ENCODE measurements at regions not wholly inside any gene's neighbourhood (a gene's known extent, or its start where the extent isn't known, plus 50 kb on each side); places are given as distances from the start of the nearest gene placed in this dataset.
"Not testable (repeated sequence)": the region's sequence is repeated elsewhere in the genome, so short reads cannot be mapped to it uniquely, and the experiment has no call there.

DNA sequence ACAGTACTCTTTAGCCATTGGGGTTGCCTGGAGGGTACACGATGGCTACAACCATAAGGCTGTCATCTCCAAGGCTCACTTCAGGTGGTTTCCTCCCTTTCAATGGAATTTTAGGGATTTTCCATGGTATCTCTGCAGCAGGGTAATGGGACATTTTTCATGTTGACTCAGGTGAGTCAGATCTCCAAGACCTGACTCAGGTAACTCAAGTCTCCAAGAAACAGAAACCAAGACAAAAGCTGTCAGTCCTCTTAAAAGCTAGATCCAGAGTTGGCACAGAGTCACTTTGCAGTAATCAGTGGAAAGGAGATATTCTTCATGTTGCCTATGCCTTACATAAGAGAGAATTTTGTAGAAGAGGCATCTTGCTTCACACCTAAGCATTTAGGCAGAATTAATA, 375.8 kb upstream of the ARPP21 start:
- DNase-seq, result no peak

DNA sequence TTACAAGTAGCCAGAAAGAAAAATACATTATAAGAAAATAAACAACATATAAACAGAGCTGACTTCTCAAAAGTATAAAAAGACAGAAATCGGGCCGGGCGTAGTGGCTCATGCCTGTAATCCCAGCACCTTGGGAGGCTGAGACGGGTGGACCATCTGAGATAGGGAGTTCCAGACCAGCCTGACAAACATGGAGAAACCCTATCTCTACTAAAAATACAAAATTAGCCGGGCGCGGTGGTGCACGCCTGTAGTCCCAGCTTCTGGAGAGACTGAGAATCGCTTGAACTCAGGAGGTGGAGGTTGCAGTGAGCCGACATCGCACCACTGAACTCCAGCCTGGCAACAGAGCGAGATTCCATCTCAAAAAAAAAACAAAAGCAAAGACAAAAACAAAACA, 373.3 kb upstream of the ARPP21 start:
- not testable (repeated sequence) for DNase-seq

DNA sequence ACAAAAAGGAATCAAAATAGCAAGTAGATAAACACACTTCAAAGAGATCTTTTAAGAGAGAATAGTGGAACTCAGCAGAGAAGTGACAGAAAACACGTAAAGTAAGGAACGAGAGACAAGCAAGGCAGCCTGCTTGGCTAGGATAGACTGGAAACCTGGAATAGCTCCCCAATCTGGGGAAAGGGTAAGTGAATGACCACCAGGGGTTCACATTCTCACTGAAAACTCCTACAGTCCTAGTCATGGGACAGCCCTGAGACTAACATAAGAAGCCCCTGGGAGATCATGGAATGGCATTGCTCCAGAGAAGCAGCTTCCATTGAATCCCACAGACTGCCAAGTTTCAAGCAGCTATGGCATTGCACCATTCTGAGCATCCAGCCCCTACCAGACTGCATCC, 363.6 kb upstream of the ARPP21 start:
- DNase-seq, result no peak

DNA sequence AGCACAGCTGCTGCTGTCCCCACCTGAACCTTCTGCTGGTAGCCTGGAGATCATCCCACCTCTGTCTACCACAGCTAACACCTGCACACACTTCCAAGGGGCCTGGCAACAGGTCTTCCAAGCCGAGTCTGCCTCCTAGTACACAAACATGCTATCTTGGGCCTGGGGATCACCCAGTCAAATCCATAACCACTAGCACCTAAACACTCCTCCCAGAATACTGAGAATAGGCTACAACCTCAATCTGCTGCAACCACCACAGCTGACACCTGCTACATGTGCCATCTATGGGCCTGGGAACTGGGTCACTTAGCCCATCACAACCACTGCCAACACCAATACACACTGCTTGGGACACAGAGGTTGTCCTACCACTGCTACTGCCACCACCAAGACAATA, 362.8 kb upstream of the ARPP21 start:
- no peak for DNase-seq

DNA sequence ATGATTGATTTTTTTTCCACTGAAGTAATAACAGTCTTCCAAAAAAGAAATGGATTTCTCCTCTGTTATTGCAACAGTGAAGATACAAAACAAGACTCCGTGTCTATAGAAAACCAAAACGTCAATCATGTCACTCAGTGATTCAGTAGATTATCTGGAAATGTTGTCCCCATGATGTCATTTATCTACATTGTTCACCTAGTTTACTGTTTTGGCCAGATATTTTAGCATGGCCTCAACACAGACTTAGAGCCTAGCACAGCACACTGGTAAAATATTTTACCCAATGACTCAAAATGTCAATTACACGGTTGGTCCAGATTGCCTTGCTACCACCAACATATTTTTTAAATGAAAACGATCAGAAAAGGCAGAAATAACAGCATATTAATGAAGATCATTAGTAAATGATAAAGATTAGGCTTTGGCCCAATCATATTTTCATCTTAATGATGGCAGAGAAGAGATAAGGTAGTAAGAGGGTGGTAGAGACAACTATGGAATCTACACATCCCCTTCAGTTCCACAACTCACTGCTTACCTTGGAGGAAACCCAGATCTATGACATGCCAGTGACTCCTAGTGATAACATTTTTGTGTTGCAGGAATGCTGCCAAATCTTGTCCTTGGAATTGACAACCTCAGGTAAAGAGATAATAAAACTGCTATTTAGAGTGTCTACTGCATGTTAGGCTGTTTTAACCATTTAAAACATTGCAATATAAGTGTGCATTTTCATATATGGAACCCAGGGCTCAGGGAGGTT, 347.7 kb upstream of the ARPP21 start:
- DNase-seq, result no peak

DNA sequence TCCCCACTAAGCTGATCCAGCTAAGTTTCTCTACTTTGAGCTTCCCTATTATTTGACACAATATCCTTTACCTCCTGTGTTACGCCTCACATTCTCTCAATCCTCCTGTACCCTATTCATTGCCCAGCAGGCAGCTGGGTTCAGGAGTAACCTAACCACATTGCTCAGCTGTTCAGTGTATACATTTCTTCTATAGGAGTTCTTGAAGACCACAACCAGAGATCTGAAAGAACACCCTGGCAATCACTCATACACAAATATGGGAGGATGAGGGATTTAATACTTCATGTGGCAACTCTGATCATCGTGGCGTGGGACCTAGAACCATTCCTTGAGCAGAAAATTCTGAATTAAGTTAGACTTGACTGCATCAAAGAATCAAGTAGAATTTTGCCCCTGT, 346.8 kb upstream of the ARPP21 start:
- DNase-seq, result no peak

DNA sequence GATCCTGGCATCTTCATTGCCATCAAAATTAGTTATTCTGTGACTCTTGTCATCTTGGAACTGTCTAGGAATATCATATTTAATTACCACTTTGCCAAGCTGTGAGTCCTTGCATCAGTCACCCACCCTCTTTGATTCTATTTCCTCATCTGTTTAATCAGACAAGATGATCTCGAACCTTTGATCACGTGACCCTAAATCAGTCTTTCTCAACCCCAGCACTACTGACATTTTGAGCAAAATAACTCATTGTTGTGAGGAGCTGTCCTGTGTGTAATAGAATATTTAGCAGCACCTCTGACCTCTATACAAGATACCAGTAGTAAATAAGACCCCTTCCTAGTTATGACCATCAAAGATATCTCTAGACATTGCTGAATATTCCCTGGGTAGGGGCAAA, 343.4 kb upstream of the ARPP21 start:
- DNase-seq, result no peak

DNA sequence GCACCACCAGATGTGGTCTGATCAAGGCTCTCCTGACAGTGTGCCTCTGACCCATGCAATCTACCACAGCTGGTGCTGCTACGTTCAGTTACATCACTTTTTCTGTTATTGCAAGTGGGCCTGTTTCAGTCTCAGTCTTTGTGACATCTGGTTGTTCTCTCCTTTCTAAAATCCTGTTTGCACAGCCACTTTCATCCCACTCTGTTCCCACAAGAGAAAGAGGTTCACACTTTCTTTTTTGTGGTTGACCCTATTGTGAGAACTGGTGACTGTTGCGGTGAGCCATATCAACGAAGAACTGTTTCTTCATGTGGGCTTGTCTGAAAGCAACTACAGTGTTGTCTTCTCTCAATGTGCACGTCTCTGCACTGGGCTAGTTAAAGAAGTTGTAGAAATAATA, 342.8 kb upstream of the ARPP21 start:
- DNase-seq, result no peak

DNA sequence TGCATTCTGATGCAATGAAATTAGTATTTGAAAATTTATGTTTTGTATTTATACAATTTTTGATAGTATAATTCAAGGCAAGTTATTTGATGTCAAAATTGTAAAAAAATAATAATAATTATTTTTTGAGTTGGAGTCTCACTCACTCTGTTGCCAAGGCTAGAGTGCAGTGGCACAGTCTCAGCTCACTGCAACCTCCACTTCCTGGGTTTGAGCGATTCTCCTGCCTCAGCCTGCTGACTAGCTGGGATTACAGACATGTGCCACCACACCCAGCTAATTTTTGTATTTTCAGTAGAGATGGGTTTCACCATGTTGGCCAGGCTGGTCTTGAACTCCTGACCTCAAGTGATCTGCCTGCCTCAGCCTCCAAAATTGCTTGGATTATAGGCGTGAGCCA, 342.4 kb upstream of the ARPP21 start:
- DNase-seq, result not testable (repeated sequence)

DNA sequence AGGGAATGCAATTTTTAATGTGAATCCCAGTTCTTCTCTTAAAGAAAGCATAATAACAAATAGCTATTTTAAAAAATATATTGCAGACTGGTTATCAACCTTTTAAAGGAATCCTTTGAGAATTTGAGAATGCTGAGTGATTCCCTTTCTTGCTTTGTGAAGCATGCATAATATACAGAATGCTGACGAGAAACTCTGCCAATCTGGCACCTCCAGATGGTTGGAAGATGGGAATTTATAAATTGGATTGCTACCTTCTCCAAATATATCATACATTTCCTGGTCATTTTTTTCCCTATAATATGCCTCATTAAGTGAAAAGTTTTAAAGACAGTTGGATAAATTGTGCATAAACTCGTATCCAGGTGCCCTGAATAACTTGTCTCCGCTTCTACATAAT, 333.9 kb upstream of the ARPP21 start:
- DNase-seq, result no peak

DNA sequence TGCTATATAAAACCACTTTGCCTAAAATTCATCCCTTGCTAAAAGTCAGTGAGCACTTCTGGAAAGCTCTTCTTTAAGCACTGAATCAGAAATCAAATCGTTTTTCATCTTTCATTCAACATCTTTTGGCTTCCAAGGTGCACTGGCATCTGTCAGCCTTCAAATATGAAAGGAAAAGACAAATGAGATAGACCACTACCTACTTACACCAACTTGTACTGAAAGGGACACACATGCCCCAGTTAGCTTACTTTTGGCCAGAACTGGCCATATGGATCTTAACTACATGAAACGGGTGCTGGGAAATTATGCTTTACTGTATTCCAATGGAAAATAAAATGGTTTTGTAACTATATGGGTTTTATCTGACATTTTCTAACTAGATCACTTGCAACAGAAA, 332.0 kb upstream of the ARPP21 start:
- no peak for DNase-seq

DNA sequence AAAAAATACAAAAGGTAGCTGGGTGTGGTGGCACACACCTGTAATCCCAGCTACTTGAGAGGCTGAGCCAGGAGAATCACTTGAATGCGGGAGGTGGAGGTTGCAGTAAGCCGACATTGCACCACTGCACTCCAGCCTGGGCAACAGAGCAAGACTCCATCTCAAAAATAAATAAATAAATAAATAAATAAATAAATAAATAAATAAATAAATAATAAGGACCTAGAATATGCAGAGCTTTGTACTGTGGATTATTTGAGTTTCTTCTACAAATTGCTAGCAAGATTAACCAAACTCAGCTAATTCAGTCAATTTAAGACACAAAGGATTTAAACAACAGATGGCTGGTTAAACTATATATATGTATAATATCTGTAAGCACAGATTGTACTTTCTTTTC, 322.5 kb upstream of the ARPP21 start:
- not testable (repeated sequence) for DNase-seq

DNA sequence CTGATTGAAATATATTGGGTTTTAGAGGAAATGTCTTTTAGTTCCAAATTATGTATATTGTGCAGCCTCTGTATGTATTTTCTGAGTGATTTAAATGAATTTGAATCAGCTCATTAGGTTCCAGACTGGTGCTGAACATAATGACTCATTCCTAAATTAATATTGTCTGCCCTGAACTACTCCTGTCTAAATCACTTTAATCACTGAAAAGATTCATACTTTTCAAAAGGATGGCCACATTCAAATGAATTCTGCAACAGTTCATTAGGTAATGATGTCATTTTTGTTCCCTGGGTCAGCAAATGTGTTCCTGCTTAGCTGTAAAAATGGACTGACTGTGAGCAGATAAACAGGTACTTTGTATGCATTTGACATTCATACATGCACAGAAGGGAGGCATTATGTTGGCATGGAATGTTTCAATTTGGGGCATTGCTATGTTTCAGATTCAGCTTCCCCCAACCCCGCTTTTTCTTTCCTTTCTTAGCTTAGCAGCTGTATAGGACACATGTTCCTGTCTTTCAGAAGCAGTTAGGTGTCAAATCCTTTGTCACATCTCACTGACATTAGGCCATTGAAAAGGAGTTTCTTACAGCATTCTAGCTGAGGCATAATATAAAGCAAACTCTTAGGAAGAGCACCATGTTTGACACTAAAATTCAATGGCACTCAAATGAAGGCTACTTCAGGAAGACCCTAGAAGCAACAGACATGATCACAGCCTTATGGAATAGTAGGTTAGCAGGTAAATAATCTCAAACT, 318.5 kb upstream of the ARPP21 start:
- DNase-seq, result no peak

DNA sequence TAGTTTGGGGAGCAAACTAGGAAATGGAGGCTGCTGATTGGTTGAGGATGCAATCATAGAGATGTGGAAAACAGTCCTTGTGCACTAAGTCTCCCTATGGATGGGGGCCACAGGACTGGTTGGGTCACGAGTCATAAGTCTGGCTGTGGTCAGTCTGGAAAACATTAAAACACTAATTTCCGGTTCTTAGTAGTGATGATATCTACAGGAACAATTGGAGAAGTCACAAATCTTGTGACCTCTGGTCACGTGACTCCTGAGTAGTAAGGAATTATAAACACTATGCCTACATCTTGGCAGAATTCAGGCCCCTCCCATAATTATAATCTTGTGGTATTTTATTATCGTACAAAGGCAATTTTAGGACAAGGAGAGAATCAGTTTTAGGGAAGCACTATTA, 317.3 kb upstream of the ARPP21 start:
- no peak for DNase-seq

DNA sequence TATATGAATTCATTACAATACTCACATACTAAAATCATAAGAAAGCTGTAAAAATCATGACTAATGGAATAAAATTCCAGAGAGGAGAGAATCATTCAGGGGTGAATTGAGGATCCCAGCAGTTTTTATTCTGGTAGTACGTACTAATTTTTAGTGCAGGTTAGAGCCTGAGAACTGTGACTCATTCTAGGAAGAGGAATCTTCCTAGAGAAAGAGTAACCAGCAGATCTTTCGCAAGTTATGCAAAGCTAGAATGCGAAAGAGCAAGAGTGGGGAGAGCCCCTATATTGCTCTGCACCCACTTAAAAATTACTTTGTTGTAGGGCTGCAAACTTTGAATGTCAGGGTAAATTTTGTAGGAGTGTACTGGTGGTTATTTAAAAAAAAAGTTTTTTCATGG, 303.6 kb upstream of the ARPP21 start:
- no peak for DNase-seq

DNA sequence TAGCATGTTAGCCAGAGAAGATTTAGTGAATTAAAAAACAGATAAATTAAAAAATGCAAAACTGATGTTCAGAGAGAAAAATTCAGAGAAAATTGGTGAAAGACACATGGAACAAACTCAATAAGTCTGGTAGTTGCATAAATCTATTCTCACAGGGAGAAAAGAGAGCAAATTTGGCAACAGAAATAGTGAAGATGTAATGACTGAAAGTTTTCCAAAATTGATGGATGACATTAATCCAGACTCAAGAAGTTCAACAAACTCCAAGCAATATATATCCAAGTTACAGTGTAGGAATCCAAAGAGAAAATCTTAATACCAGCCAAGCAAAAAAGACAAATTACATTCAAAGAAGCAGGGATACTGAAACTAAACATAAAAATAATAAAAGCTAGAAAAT, 302.7 kb upstream of the ARPP21 start:
- peak; percentile 16 to 63 (median 56) for DNase-seq

DNA sequence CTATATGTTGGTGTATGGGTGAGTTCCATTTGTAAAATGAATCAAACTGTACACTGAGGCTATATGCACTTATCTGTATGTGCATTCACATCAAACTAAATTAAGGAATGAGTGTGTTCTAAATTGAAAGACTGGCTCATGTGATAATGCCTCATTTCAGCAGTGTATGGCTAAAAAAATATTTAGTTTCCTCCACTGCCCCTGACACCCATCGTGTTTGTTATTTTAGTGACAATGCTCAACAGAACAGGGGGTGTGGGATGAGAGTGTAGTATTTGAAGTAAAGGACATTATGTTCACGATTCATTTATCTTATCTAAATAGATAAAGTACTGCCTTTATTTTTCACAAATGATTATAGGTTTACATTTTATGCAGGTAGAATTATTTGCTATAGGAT, 301.1 kb upstream of the ARPP21 start:
- DNase-seq, result no peak

DNA sequence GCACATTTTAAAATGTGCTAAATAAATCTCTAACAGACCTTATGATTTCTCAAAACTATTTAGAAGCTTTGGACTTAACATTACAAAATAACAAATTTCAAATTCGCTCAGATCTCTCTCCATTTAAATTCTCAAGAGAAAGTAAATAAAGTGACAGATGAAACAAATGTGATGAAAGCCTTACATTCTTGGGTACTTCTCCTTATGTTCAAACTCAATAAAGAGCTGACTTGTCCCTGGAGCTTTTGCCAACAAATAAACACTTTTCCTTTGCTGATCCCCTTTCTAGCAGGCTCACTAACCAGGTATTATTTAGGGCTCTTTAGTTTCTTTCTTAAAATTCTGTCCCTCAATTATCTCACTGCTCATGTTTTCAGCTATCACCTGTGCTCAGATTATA, 259.1 kb upstream of the ARPP21 start:
- DNase-seq, result no peak

DNA sequence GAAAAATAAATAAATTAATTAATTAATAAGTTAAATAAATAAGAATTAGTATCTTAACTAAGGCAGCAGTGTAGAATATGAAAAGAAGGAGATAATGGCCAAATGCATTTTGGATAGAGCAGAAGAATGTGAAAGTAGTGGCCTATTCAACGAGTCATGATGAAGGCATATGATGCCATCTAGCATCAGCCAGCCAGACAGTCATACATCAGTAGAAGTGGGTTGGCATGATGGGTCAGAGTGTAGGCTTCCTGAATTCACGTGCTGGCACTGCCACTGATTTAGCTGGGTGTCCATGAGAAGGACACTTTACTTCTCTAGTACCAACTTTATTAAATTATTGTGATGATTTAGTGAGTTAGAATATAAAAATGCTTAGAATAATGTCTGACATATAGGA, 256.1 kb upstream of the ARPP21 start:
- DNase-seq, result no peak

DNA sequence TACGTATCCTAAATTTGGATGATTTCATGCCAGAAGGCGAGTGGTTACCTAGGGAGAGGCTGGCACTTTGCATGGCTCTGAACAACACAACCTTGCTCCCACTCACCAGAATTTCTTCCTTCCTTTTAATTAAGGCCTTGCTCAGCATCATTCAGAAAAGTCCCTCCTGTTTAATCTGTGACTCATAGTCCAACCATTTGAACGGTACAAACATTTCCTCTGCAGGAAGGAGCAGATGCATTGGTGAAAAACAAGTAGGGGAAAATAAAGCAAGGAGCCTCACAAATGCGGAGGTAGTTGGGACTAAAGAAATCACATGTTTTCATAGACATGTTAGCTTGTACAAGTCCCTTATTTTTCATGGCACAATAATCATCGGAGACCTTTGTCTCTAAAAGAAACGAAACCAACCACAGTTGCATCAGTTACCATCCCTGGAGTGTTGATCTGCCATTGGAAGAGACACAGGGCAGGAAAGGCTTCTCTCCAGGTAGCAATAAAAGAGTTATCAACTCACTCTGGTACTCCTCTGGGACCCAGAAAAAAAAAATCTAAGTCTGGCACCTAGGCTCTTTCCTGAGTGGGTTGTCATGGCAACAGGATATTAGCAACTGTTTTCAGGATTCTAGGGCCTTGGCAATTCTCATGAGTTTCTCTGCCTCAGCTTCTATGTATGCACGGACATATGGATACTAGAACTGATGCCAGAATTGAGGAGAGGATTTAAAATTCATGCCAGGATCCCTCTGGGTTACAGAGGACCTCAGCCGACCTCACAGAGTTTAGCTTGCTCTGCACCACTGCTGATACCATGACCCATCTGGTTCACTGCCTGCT, 255.4 kb upstream of the ARPP21 start:
- DNase-seq, result peak; percentile 20 to 65 (median 37)

DNA sequence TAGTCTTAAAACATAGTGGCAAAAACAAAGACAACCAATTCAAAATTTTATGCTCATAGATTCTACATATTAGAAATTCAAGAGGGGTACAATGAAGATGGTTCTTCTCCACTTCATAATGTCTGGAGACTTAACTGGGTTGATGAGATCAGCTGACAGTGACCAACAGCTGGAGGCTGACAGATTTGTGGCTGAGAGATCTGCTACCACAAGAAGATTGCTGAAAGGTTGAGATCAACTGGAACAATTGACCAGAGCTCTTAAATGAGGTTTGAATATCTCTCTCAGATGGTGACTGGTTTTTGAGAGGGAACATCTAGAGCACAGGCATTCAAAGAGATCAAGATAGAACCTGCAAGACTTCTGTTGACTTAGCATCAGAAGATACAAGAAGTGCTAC, 254.1 kb upstream of the ARPP21 start:
- DNase-seq, result no peak

DNA sequence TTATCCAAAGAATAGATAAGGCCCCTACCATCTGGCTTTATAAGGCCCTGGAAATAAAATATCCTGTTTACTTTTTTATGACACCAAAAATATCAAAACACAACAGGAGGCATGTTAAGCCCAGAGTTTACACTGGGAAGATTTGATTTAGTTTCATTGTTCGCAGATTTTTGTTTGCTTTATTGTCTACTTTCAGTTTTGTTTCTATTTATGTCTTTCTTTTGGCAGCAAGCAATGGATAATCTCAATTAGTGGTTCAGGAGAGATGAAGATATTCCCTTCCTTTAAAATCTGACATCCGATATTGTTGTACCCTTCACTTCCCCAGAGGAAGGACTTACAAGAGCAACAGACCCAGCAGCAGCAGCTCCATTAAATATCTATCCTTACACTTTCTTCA, 249.4 kb upstream of the ARPP21 start:
- no peak for DNase-seq

DNA sequence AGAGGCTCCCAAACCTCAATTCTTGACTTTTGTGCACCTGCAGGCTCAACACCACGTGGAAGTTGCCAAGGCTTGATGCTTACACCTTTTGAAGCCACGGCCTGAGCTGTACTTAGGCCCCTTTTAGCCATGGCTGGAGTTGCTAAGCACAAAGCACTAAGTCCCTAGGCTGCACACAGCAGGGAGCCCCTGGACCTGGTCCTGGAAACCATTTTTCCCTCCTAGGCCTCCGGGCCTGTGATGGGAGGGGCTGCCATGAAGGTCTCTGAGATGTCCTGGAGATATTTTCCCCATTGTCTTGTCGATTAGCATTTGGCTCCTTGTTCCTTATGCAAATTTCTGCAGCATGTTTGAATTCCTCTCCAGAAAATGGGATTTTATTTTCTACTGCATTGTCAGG, 247.1 kb upstream of the ARPP21 start:
- no peak for DNase-seq

All from muscle of back (tissue), 3 donors.